ENCODE measurements at regions not wholly inside any gene's neighbourhood (a gene's known extent, or its start where the extent isn't known, plus 50 kb on each side); places are given as distances from the start of the nearest gene placed in this dataset.

DNA sequence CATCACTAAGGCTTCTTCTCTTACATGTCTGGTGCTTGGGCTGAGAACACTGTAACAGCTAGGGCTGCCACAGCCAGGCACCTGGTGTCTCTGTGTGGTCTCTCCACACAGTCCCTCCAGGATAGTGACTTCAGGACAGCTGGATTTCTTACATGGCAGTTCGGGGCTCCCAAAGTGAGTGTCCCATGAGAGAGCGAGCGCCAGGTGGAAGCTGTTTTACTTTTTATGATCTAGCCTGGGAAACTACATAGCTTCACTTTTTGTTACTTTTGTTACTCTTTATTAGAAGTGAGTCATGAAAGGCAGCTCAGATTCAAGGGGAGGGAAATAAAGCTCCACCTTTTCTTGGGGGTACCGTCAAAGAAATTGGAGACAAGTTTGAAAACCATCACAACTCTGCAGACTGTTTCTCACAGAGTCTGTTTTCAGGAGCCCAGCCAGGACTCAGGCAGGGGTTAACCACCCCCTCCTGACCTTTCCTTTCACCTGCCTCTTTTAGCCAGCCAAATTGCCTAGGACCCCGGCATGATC, 373.0 kb downstream of the MID1IP1 start:
- ATAC-seq (ENCODE audit: low read depth) (no peak), DNase-seq (no peak)
- in situ Hi-C loops (cut with MboI; ENCODE audit: low sequenced_read_pairs) (no loop called here), intact Hi-C loops (cut with micrococcal nuclease) (no loop called here), dilution Hi-C loops (cut with HindIII; ENCODE audit: low sequenced_read_pairs, unreplicated experiment) (no loop called here)
- no peak overlapping the region for H3K4me2 ChIP-seq (ENCODE audit: low read depth, low read length)
- H2AK9ac ChIP-seq (replicated peaks; ENCODE audit: low read depth, low read length, poor library complexity): no peak overlapping the region
- no peak overlapping the region for H3K4me3 ChIP-seq (ENCODE audit: insufficient read depth, low read depth, low read length)
- H3K79me1 ChIP-seq (ENCODE audit: low read depth in 1 of 2, low read length in 2 of 2): no peaks in the 10 kb centered on the region
- H2BK20ac ChIP-seq (ENCODE audit: low read depth, low read length): no peak overlapping the region
- no peaks in the 10 kb centered on the region for H3K9me3 ChIP-seq (ENCODE audit: control insufficient read depth, insufficient read depth, low read length)
- ChIA-PET POLR2A (ENCODE audit: unreplicated experiment) (no interaction called here), CTCF (no interaction called here)
- no peak overlapping the region for H3K23ac ChIP-seq (ENCODE audit: low read depth, low read length)
- no peak overlapping the region for H2BK120ac ChIP-seq (ENCODE audit: low read depth, low read length)
- no peak overlapping the region for H2BK15ac ChIP-seq (ENCODE audit: low read depth, low read length)
- H4K20me1 ChIP-seq (ENCODE audit: insufficient read depth, low read length): no peaks in the 10 kb centered on the region
- no peak overlapping the region for H3K27ac ChIP-seq (ENCODE audit: insufficient read depth, low read length)
- H3K9ac ChIP-seq (ENCODE audit: low read depth, low read length): no peak overlapping the region
- no peak overlapping the region for H3K56ac ChIP-seq (ENCODE audit: extremely low read depth, insufficient read depth, low read length)
- H2AK5ac ChIP-seq (ENCODE audit: low read depth, low read length): no peak overlapping the region
- H4K8ac ChIP-seq (ENCODE audit: low read depth in 2 of 2, low read length in 2 of 2): no peak overlapping the region
- H2BK5ac ChIP-seq (ENCODE audit: low read depth, low read length, poor library complexity, severe bottlenecking): no peak overlapping the region
- no peaks in the 10 kb centered on the region for H3K36me3 ChIP-seq (ENCODE audit: control insufficient read depth, insufficient read depth, low read length)
- H3K27me3 ChIP-seq (ENCODE audit: control insufficient read depth, insufficient read depth, low read length): peaks cover 18% of the 10 kb centered on the region
- no peak overlapping the region for H4K5ac ChIP-seq (ENCODE audit: low read depth, low read length)
- H3K4ac ChIP-seq (ENCODE audit: low read depth, low read length): no peak overlapping the region
- no peak overlapping the region for H4K91ac ChIP-seq (ENCODE audit: insufficient read depth, low read depth, low read length)
- no peak overlapping the region for H3K14ac ChIP-seq (replicated peaks; ENCODE audit: low read depth, low read length)
- no peak overlapping the region for H3K18ac ChIP-seq (ENCODE audit: low read depth, low read length)
- no peaks in the 10 kb centered on the region for H3K9me1 ChIP-seq (ENCODE audit: insufficient read depth, low read length)
- no peak overlapping the region for H2AFZ ChIP-seq (replicated peaks; ENCODE audit: low read length, poor library complexity)
- no TSS peak for BruUV-seq (replicated peaks)
- no peak for TF ChIP-seq CTCF (conservative IDR thresholded peaks at IDR 0.05; ENCODE audit: low read depth, low read length)
- TF ChIP-seq MXI1 (IDR thresholded peaks at IDR 0.05; ENCODE audit: borderline replicate concordance, low read depth, low read length): no peak
- TF ChIP-seq BHLHE40 (IDR thresholded peaks at IDR 0.05; ENCODE audit: low read depth, low read length): no peak
- TF ChIP-seq RCOR1 (IDR thresholded peaks at IDR 0.05; ENCODE audit: insufficient replicate concordance, low read length): no peak
- TF ChIP-seq RFX5 (IDR thresholded peaks at IDR 0.05; ENCODE audit: low read depth, low read length): no peak
- no peak for TF ChIP-seq NFE2L2 (IDR thresholded peaks at IDR 0.05; ENCODE audit: low read depth, low read length)
- TF ChIP-seq MAFK (IDR thresholded peaks at IDR 0.05; ENCODE audit: low read depth, low read length): no peak
- no peak for TF ChIP-seq POLR2A (IDR thresholded peaks at IDR 0.05; ENCODE audit: low read depth, low read length)
- 50% methylated on average over 1 of the region's 5 CpGs; no CpG with 5 or more reads in 1 of the 2 experiments for WGBS, 2 experiments (ENCODE audit: extremely low coverage in 2 of 2, insufficient read length in 1 of 2)
- H3K4me1 ChIP-seq (ENCODE audit: control insufficient read depth, insufficient read depth, low read length): no peaks in the 10 kb centered on the region

All from IMR-90 (cell line).